ENCODE measurements at regions not wholly inside any gene's neighbourhood (a gene's known extent, or its start where the extent isn't known, plus 50 kb on each side); places are given as distances from the start of the nearest gene placed in this dataset.
A peak's percentile ranks its signal among the peaks of the same experiment; 100 is the strongest.

DNA sequence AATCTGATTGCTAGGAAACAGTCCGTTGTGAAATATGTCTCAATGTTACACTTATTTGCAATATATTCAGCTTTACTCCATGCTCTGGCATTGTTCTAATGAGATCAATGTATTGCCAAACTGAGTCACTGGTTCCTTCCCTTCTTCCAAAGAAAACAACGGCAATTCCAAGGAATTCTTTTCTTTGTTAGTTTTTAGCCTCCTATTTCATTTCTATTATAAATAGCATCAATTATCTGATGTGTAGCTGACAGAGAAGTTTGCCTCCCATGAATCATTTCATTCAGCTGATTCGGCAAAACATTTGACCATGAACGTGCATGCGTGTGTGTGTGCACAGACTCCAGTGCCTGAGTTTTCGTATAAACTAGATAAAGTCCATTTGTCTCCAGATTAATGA is 346.8 kb downstream of the ETS1 start:
- no peak overlapping the region for H3K4me3 ChIP-seq (ENCODE audit: low read length)
- TF ChIP-seq, protein P1, sequence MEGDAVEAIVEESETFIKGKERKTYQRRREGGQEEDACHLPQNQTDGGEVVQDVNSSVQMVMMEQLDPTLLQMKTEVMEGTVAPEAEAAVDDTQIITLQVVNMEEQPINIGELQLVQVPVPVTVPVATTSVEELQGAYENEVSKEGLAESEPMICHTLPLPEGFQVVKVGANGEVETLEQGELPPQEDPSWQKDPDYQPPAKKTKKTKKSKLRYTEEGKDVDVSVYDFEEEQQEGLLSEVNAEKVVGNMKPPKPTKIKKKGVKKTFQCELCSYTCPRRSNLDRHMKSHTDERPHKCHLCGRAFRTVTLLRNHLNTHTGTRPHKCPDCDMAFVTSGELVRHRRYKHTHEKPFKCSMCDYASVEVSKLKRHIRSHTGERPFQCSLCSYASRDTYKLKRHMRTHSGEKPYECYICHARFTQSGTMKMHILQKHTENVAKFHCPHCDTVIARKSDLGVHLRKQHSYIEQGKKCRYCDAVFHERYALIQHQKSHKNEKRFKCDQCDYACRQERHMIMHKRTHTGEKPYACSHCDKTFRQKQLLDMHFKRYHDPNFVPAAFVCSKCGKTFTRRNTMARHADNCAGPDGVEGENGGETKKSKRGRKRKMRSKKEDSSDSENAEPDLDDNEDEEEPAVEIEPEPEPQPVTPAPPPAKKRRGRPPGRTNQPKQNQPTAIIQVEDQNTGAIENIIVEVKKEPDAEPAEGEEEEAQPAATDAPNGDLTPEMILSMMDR (conservative IDR thresholded peaks at IDR 0.05; ENCODE audit: low read length), result no peak
- peak; percentile 56 for DNase-seq (ENCODE audit: low read depth)

DNA sequence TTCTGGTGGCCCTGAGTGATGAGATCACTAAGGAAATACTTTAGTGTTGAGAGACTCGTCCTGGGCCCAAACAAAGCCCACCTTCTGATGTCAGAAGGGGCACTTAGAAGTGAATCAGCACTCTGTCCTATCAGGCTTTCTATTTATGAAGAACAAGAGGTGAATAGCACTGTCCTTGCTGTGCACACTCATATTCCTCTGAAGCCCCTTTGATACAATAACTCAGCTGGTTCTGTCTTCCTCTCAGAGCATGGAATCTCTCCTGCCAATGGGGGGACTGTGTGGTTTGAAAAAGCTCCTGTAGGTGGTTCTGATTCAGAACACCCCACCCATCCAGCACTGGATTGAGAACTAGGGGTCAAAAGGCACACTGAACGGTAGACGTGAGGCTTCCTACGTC is 348.1 kb downstream of the ETS1 start:
- TF ChIP-seq, protein P1 (conservative IDR thresholded peaks at IDR 0.05; ENCODE audit: low read length), result no peak
- no peak overlapping the region for H3K4me3 ChIP-seq (ENCODE audit: low read length)
- no peak for DNase-seq (ENCODE audit: low read depth)

DNA sequence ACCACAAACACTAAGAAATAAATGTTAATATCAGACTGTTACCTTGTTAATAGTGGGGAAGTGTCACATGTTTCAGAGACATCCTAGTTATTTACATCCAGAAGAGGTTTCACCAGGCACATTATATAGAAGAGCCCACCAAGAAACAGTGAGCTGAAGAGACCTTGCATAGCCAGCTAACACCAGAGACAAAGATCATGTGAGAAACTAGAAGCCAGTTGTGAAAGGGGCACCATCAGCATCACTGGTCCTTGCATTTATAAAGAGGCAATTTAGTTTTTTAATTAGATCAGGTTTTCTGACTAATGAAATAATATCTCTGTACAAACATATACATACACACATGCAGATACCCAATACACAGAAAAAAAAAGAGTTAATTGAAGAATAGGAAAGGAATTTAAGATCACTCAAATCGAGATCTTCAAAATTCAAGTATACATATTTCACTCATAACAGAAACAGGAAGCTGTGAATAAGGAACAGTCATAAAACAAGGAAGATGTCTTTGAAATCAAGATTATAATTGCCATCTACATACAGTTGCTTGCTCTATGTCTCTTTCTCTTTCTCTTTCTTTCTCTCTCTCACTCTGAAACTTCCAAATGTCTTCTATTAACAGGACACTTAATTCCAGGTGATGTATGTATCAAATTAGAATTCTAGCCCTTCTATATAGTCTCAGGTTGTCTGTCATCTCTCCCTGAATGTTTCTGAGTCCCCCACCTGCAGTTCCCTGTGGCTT is 348.7 kb downstream of the ETS1 start:
- DNase-seq (ENCODE audit: low read depth), result no peak
- H3K4me3 ChIP-seq (ENCODE audit: low read length), result no peak overlapping the region
- TF ChIP-seq, protein P1 (conservative IDR thresholded peaks at IDR 0.05; ENCODE audit: low read length), result no peak

DNA sequence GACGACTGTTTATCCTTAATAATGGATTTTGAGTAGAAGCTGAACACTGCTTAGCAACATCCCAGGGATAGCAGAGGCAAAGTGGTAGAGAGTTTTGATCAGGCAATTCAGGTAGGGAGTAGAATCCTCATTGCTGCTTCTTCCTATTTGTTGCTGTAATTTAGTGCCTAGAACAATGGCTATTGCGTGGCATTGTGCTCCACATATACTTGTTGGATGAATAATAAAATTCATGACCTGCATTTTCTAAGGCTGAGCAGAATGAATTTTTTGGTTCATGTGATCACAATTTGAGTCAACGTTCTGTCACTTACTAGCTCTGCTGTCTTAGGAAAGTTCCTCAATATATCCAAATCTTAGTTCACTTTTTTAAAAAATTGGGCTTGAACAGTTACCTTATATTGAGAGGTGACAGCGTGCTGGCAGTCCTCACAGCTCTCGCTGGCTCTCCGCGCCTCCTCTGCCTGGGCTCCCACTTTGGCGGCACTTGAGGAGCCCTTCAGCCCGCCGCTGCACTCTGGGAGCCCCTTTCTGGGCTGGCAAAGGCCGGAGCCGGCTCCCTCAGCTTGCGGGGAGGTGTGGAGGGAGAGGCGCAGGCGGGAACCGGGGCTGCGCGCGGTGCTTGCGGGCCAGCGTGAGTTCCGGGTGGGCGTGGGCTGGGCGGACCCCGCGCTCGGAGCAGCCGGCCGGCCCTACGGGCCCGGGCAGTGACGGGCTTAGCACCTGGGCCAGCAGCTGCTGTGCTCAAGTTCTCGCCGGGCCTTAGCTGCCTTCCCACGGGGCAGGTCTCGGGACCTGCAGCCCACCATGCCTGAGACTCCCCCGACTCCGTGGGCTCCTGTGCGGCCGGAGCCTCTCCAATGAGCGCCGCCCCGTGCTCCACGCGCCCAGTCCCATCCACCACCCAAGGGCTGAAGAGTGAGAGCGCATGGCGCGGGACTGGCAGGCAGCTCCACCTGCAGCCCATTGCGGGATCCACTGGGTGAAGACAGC is 350.6 kb downstream of the ETS1 start:
- TF ChIP-seq, protein P1 (conservative IDR thresholded peaks at IDR 0.05; ENCODE audit: low read length), result no peak
- no peak for DNase-seq (ENCODE audit: low read depth)
- H3K4me3 ChIP-seq (ENCODE audit: low read length), result no peak overlapping the region

DNA sequence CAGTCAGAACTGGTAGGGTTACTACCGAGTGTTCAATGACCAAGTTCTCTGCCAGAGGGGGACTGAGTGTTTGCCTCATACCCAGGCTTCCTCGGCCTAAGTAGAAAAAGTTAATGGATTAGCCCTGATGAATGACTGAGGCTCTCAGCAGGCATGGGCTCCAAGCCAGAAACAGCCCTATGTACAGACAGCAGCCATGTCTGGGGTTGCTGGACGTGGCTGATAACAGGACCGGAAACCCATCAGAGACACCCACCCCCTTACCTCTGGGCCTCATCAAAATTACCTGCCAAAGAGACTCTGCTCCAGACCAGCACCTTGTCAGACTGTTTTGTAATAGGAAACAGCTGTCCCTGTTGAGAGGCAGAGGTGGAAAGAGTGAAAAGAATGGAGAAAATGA is 351.4 kb downstream of the ETS1 start:
- no peak overlapping the region for H3K4me3 ChIP-seq (ENCODE audit: low read length)
- TF ChIP-seq, protein P1 (conservative IDR thresholded peaks at IDR 0.05; ENCODE audit: low read length), result no peak
- no peak for DNase-seq (ENCODE audit: low read depth)

DNA sequence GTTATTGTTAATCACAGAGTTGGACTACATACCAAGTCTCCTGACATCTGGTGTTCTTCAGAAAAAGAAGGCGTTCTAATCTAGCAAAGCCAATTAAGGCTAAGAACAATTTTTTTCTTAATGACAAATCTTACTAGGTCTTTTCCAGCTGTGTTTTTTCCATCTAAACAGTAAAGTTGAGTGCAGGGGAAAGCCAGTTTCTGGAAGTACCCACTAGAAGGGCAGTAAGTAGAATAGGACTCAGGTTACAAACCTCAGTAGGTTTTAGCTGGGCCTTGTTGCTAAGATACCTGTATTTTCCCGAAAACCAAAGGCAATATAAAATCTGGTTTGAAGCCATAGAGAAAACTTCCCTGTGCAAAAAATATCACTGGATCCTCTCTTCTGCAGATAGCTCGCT is 351.9 kb downstream of the ETS1 start:
- H3K4me3 ChIP-seq (ENCODE audit: low read length), result no peak overlapping the region
- TF ChIP-seq, protein P1 (conservative IDR thresholded peaks at IDR 0.05; ENCODE audit: low read length), result no peak
- peak; percentile 20 for DNase-seq (ENCODE audit: low read depth)
